ENCODE measurements at regions not wholly inside any gene's neighbourhood (a gene's known extent, or its start where the extent isn't known, plus 50 kb on each side); places are given as distances from the start of the nearest gene placed in this dataset.
A peak's percentile ranks its signal among the peaks of the same experiment; 100 is the strongest.
"Not testable (repeated sequence)": the region's sequence is repeated elsewhere in the genome, so short reads cannot be mapped to it uniquely, and the experiment has no call there.

DNA sequence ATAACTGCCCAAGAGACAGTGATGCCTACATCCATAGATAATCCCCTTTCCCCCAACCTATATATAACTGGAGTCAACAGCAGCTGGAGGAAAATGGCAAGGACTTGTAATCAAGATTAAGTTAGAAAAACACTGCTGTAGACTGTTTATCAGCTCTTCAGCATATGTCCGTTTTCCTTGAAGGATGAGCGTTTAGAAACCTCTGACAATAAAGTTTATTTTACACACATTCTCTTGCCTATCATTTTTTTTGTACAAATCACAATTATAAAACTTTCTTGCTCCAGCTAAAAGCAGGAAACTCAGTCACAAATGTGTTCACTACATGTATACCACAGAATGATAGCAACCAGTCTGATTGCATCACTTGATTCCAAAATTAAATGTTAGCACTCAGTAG lies 50.8 kb downstream of the PPIAL4G start:
- not testable (repeated sequence) for DNase-seq (ENCODE audit: low read depth in 1 of 2, low spot score in 1 of 2)

DNA sequence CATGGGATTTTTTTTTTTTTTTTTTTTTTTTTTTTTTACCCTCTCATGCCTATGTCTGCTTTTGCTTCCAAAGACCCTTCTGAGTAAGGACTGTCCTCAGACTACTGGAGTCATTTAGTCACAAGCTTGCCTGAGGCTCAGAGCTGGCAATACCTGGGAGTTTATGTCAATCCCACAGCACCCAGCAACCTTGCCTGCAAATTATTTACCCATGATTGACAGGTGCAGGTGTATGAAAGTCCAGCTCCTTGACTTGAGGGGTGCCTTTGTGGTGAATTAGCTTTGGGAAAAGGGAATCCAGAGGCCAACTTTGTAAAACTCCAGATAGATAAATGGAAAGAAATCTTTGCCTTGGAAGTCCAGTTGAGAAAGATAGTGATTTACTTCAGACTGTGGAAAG lies 53.2 kb downstream of the PPIAL4G start:
- not testable (repeated sequence) for DNase-seq (ENCODE audit: low read depth in 1 of 2, low spot score in 1 of 2)

DNA sequence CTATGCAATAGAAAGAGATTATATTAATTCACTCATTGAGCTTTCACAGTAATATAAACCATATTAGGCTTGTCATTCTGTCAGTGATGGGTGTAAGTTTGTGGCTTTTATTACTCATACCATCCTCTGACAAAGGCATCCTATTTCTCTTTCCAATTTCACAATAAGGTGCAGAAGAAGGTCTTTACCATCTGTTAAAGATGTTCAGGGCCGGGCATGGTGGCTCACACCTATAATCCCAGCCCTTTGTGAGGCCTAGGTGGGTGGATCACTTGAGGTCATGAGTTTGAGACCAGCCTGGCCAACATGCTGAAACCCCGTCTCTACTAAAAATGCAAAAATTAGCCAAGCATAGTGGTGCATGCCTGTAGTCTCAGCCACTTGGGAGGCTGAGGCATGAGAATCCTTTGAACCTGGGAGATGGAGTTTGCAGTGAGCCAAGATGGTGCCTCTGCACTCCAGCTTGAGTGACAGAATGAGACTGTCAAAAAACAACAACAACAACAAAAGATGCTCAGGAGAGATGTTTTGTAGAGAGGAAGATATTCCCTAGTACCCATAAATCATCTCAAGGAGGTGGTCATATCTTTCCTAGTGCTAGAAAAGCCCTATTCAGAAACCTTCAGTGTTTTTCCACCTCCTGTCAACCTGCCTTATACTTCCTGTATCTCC lies 56.0 kb downstream of the PPIAL4G start:
- not testable (repeated sequence) for DNase-seq (ENCODE audit: low read depth in 1 of 2, low spot score in 1 of 2)

DNA sequence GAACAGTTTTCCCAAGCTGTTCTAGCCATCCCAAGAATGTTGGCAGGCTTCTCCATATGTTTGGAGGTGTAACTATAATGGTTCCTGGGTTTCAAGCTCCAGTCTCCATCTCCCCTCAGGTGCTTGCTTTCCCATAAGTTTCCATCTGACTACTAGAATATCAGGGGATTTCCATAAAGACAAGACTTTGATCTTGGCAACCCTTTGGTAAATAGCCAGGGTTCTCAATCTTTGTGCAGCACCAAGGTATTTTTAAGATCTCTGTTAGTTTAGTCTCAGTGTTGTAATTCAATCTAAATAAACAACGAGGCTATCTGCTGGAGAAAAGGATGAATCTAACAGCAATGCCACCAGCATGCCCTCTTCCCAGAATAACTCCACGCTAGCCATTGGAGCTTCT lies 56.7 kb downstream of the PPIAL4G start:
- not testable (repeated sequence) for DNase-seq (ENCODE audit: low read depth in 1 of 2, low spot score in 1 of 2)

DNA sequence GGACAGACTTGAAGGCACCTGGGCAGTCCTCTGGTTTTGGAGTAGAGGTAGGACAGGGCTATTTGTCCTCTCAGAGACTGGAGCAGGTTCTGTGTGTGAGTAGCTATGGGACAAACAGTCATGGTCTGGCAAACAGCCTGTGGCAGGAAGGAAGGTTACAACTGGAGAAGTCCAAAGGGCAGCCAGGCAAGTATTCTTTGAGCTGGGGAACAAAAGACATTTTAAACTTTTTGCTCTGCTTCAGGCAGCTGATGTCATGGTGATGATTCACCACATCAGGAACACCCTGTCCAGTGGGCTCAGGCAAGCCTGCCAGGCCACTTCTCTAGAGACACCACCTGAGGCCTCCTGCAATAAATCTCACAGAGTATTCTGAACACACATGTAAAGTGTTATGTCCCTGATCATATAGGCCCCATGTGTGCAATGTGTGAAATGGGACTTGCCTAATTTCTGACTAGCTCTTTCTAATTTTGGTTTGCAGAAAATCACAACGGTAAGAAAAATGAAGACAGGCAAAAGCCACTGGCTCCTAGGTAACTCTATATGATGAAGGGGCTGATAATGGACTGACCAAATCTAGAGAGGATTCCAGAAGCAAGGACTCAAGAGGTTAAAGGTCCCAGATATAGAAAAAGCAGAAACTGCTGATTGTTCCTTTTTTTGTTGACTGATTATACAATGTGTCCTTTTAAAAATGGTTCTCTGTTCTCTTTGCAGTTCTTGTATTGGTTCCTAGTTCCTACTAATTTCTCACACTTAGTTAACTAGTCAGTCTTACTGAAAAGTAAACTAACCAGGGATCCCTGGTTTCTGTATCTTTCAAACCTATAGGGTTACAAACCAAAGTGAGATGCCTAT lies 58.7 kb downstream of the PPIAL4G start:
- not testable (repeated sequence) for DNase-seq (ENCODE audit: low read depth in 1 of 2, low spot score in 1 of 2)

DNA sequence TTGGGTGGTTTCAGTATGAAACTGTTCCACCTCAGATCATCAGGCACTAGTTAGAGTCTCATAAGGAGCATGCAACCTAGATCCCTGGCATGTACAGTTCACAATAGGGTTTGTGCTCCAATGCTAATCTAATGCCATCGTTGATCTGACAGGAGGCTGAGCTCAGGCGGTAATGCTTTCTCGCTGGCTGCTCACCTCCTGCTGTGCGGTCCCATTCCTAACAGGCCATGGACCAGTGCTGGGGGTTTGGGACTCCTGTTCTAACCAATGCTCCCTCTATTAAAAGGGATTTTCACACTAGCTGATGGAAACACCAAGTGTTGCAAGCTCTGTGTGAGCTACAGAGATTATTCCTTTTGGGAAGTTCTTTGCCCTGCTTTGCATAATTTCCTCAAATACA lies 60.2 kb downstream of the PPIAL4G start:
- not testable (repeated sequence) for DNase-seq (ENCODE audit: low read depth in 1 of 2, low spot score in 1 of 2)

DNA sequence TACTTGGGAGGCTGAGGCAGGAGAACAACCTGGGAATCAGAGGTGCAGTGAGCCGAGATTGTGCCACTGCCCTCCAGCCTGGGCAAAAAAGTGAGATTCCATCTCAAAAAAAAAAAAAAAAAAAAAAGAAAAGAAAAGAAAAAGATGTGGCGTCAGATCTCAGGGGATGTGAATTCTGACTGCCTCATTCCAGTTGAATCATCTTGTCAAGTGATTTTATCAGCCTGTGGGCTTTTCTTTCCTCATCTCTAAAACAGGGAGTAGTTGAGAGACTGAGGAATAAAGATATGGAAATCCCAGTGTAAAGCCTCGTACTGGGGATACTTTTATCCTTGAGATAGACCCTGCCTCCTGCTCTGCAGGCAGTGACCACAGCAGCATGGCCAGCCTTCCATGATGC lies 65.9 kb downstream of the PPIAL4G start:
- DNase-seq (ENCODE audit: low read depth in 1 of 2, low spot score in 1 of 2): not testable (repeated sequence)

DNA sequence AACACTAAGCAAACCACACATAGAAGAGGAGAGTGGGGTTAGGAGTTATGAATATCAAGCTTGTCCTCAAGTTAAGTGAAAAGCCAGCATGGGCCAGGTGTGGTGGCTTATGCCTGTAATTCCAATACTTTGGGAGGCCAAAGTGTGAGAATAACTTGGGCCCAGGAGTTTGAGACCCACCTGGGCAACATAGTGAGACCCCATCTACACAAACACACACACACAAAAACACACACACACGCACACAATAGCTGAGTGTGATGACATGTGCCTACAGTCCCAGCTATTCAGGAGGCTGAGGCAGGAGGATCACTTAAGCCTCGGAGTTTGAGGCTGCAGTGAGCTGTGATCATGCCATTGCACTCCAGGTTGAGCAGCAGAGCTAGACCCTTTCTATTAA lies 69.7 kb downstream of the PPIAL4G start:
- not testable (repeated sequence) for DNase-seq (ENCODE audit: low read depth in 1 of 2, low spot score in 1 of 2)

DNA sequence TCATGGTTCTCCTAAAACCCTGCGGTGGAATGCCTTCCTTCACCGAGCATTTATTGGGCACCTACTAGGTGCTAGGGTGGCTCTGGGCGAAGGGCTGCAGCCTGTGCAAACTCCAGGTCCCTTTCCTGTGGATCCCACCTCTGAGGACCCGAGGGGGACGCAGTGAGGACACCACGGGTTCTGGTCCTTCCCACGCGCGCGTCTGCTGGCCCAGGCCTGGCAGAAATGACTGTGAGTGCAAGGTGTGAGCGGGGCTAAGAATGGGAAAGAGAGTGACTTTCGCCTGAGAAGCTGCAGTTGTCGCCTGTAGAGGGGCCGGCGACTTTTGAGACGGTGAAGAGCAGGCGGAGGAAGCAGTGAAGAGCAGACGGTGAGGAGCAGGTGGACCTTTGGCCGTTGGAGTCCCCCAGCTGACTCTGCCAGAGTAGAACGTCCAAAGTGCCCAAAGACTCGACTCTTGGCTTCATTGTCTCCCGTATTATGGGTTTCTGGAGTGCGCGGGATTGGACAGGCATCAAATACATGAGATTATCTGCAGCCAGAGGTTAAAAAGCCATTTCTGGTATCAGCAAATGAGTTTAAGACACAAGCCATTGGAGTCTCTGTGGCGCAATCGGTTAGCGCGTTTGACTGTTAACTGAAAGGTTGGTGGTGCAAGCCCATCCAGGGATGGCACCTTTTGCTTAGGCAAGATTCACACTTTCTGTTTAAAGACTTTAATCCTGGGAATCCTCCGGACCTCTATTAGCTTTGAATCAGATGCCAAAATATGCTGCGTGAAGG lies 78.1 kb downstream of the PPIAL4G start:
- not testable (repeated sequence) for DNase-seq (ENCODE audit: low read depth in 1 of 2, low spot score in 1 of 2)

DNA sequence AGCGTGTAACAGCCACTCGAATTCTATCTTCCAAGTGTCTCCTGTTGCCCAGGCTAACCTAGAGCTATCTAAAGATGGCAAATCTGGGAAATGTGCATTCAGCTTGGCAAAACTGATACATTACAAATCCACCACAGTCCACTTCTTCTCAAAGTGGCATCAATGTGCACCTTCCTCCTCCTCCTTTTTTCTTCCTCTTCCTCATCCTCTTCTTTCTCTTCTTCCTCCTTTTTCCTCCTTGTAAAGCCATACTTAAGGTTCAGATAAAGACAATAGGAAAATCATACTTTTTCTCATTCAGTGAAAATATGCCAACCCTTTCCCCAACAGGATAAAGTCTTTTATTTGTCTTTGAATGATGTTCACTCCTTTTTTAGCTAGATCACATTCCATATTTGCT lies 79.2 kb downstream of the PPIAL4G start:
- not testable (repeated sequence) for DNase-seq (ENCODE audit: low read depth in 1 of 2, low spot score in 1 of 2)

DNA sequence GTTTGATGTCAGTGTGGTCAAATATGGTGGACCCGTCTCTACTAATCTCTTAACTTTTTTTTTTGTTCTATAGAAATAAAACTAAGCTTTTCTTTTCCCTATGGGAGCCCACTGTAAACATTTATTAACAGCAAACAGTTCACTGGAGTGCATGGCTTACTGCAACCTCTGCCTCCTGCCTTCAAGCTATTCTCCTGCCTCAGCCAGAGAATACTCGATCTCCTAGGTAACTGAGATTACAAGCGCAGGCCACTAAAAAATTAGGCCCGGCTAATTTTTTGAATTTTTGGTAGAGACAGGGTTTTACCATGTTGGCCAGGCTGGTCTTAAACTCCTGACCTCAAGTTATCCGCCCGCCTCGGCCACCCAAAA lies 80.0 kb downstream of the PPIAL4G start:
- DNase-seq (ENCODE audit: low read depth in 1 of 2, low spot score in 1 of 2): not testable (repeated sequence)

DNA sequence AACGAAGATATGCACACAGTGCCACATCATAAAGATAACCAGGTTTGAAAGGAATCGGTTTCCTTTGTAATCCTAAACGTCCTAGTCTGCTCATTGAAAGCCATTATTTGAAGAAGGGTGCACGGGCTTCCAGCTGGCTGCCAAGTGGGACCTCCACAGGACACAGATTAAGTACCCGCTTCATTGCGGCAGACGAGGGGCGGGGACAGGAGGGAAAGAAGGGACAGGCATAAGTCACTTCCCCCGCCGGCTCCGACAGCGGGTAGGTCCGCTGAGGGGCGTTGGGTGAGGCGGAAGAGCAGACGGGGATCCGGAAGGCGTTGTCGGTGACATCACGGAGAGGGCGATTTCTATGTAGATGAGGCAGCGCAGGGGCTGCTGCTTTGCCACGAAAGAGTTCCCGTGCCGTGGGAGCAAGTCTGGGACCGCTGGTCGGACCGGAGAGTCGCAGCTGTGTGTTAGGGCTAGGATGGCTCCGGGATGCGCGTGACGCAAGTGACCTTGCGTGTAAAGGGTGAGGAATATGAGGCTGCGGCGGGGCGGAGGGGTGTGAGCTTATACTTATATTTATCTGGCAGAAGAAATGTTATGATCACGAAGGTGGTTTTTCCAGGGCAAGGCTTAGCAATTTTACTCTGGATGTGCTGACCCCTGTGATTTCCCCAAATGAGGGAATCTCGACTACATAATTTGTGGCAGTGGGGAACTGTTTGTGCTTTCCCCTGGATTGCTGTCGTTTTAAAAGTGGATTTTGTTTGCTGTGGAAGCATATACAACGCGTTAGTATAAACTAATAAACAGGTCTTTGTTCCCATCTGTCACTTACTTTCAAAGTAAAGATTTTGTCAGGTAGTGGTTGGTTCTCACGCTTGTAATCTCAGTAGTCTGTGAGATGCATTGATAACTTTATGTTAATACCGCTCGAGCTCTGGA lies 80.7 kb downstream of the PPIAL4G start:
- peak; percentile 70 to 74 for DNase-seq (ENCODE audit: low read depth in 1 of 2, low spot score in 1 of 2)

DNA sequence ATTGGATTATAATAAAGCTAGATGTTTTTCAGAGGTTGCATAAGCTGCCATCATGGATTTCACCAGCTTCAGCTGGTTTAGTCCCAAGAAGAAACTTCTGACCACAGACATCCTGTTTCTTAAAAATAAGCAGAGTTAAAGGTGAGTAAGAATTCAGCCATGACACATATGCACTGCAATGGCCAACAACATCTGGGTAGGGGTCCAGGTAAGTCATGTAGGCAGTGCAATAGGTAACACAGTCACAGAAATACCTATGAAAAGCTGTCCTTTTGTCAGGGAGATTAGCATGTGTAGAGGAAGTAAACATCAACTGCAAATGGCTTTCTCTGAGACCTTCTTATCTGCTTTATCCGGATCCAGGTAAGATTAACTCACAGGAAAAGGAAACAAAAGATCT lies 85.6 kb downstream of the PPIAL4G start:
- DNase-seq (ENCODE audit: low read depth in 1 of 2, low spot score in 1 of 2): not testable (repeated sequence)

DNA sequence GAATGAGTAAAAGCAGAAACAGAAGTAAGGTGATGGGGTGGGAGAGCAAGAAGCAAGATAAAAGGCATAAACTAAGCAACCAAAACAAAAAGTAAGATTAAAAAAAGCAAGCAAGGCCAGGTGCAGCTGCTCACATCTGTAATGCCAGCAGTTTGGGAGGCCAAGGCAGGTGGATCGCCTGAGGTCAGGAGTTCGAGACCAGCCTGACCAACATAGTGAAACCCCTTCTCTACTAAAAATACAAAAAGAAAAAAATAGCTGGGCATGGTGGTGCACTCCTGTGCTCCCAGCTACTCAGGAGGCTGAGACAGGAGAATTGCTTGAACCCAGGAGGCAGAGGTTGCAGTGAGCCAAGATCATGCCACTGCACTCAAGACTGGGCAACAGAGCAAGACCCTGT lies 90.6 kb downstream of the PPIAL4G start:
- not testable (repeated sequence) for DNase-seq (ENCODE audit: low read depth in 1 of 2, low spot score in 1 of 2)

DNA sequence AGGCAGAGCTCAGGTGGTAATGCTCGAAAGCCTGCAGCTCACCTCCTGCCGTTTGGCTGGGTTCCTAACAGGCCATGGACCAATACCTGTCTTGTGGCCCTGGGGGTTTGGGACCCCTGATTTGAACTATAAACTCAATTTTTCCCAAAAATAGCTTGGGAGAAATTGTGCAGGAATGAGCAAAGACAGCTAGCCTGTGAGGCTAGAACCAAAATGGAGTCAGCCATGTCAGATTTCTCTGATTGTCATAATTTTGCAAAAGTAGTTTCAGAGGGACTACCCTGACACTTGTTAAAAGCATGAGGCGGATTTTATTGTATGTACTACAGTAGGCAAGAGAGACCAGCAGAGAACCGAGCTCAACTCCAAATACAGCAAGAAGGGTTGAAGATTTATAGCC lies 91.8 kb downstream of the PPIAL4G start:
- DNase-seq (ENCODE audit: low read depth in 1 of 2, low spot score in 1 of 2): not testable (repeated sequence)

DNA sequence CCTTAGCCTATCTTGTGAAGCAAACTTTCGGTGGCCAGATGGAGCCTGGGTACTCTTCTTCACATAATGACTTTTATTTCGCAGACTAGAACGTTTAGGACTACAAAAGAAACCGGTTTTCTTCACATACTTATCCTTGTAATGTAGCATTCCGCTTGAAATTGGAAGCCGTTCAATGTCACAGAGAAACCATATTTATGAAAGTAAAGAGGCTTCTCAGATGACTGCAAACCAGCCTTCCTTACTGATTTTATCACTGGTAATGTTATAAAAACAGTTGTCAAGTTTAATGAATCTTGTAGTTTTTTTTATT lies 94.1 kb downstream of the PPIAL4G start:
- no peak for DNase-seq (ENCODE audit: low read depth in 1 of 2, low spot score in 1 of 2)

DNA sequence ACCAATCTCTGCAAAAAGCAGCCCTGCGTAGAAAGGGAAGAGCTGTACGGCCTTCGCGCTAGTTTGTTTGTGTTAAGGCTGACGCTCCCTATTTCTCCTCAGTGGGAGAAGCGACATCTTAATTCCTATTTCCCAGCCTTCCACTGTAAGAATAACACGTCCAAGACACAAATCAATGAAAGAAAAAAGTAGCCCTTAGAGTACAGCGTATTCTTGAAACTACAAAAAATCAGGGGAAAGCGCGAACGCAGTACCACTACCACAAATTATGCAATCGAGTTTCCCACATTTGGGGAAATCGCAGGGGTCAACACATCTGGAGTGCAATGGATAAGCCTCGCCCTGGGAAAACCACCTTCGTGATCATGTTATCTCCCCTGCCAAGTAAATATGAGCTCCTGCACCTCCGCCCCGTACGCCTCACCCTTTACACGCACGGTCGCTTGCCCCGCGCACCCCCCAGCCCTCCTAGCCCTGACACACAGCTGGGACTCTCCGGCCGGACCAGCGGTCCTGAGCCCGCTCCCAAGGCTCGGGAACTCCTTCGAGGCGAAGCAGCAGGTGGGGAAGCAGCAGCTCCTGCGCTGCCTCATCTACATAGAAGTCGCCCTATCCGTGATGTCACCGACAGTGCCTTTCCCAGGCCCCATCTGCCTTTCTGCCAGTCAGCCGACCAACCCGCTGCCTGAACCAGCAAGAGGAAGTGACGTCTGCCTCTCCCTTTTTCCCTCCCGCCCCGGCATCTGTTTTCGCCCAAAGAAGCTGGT lies 94.7 kb downstream of the PPIAL4G start:
- DNase-seq (ENCODE audit: low read depth in 1 of 2, low spot score in 1 of 2): peak; percentile 72 to 79

DNA sequence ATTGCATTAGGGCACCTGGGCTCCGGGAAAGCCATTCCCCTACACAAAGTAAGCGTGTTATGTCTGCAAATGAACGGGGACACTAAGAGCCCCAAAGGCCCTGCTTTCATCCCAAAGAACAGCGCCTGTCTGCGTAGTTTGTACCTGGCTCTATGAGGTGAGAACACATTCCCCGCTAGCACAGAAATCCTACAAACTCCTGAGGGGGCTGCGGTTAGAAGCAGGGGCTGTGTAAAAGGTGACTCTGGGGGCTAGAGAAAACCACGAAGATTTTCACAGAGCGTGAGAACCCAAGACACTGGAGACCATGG lies 95.2 kb downstream of the PPIAL4G start:
- DNase-seq (ENCODE audit: low read depth in 1 of 2, low spot score in 1 of 2): not testable (repeated sequence)

DNA sequence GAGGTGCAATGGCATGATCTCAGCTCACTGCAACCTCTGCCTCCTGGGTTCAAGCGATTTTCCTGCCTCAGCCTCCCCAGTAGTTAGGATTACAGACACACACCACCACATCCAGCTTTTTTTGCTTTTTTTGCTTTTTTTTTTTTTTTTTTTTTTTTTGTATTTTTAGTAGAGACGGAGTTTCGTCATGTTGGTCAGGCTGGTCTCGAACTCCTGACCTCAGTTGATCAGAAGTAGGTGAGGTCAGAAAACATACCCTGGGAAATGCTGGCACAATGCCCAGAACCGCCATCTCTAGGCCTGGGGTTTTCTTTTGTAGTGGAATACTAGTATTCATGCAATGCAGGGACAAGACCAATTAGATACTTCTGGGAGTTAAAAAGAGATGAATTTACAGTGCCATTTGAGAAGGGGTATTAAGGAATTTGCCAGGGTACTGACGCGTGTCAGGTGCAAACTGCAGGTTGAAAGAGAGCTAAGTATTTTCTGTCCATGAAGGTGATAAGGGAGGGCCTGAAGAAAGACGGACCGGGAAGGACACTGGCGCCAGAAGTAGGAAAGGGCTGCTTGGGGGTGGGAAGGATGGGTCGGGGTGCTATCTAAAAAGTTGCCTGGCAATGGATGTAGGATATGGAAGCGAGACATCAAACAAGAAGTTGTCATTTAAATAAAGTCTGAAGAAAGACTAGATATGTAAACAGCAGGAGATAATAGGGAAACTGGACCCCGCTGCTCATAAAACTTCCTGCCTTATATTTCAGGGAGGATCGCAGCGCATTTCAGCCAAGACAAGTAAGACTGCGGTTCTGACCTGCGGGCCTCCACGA lies 95.8 kb downstream of the PPIAL4G start:
- DNase-seq (ENCODE audit: low read depth in 1 of 2, low spot score in 1 of 2): not testable (repeated sequence)

Measured in activated T-helper 1 cell treated with anti-CD3 and anti-CD28 coated beads, Interleukin-2, amount 50 U/mL, for 16 hours (primary cell).